ENCODE measurements at regions not wholly inside any gene's neighbourhood (a gene's known extent, or its start where the extent isn't known, plus 50 kb on each side); places are given as distances from the start of the nearest gene placed in this dataset.
A peak's percentile ranks its signal among the peaks of the same experiment; 100 is the strongest.
"Not testable (repeated sequence)": the region's sequence is repeated elsewhere in the genome, so short reads cannot be mapped to it uniquely, and the experiment has no call there.

GRCh38 chr7:131667699-131668098 is 111.3 kb upstream of the PODXL start:
- Histone ChIP-seq H3K36me3 (no peaks in the 10 kb centered on the region), H3K4me3 (no peak overlapping the region), H3K9me3 (no peaks in the 10 kb centered on the region), H3K4me1 (no peaks in the 10 kb centered on the region), H3K27ac (no peak overlapping the region), H3K27me3 (no peaks in the 10 kb centered on the region)
- intact Hi-C loops (cut with DNase I; ENCODE audit: low total_unique reads) = no loop called here
- TF ChIP-seq CTCF (IDR thresholded peaks at IDR 0.05) = no peak
- no peak for TF ChIP-seq POLR2A (IDR thresholded peaks at IDR 0.05)
- no peak for DNase-seq

- intact Hi-C loops (cut with DNase I; ENCODE audit: low total_unique reads) = no loop called here
- TF ChIP-seq POLR2A (IDR thresholded peaks at IDR 0.05) (no peak), CTCF (IDR thresholded peaks at IDR 0.05) (no peak)
- Histone ChIP-seq H3K4me3 (no peak overlapping the region), H3K4me1 (no peaks in the 10 kb centered on the region), H3K27ac (no peak overlapping the region), H3K27me3 (no peaks in the 10 kb centered on the region), H3K36me3 (no peaks in the 10 kb centered on the region), H3K9me3 (no peaks in the 10 kb centered on the region)
- no peak for DNase-seq
Observed at GRCh38 chr7:131665021-131665420, 108.6 kb upstream of the PODXL start.

- intact Hi-C loops (cut with DNase I; ENCODE audit: low total_unique reads) = no loop called here
- TF ChIP-seq CTCF (IDR thresholded peaks at IDR 0.05) = no peak
- TF ChIP-seq POLR2A (IDR thresholded peaks at IDR 0.05) = no peak
- no peaks in the 10 kb centered on the region for H3K36me3 ChIP-seq
- H3K27ac ChIP-seq = no peak overlapping the region
- no peak overlapping the region for H3K4me3 ChIP-seq
- H3K4me1 ChIP-seq = no peaks in the 10 kb centered on the region
- no peaks in the 10 kb centered on the region for H3K27me3 ChIP-seq
- no peaks in the 10 kb centered on the region for H3K9me3 ChIP-seq
- no peak for DNase-seq
Observed at GRCh38 chr7:131664570-131664969, 108.1 kb upstream of the PODXL start.

GRCh38 chr7:131662301-131662873 is 106.0 kb upstream of the PODXL start:
- H3K4me1 ChIP-seq; H3K9me3 ChIP-seq; H3K27ac ChIP-seq; H3K27me3 ChIP-seq; H3K36me3 ChIP-seq; DNase-seq; intact Hi-C loops (cut with DNase I; ENCODE audit: low total_unique reads); H3K4me3 ChIP-seq: not testable (repeated sequence)

- Histone ChIP-seq H3K4me3 (no peak overlapping the region), H3K4me1 (no peaks in the 10 kb centered on the region), H3K27ac (peak overlapping the region; percentile 14 to 24), H3K27me3 (no peaks in the 10 kb centered on the region), H3K36me3 (no peaks in the 10 kb centered on the region), H3K9me3 (no peaks in the 10 kb centered on the region)
- intact Hi-C loops (cut with DNase I; ENCODE audit: low total_unique reads) = loop anchor here (10.0 kb wide), 1 partner anchor 103 kb away; the partner anchor contains the start of gene PODXL
- no peak for DNase-seq
- TF ChIP-seq CTCF (IDR thresholded peaks at IDR 0.05) = no peak
- TF ChIP-seq POLR2A (IDR thresholded peaks at IDR 0.05) = no peak
Observed at GRCh38 chr7:131657881-131658280, 101.5 kb upstream of the PODXL start.
